HCT116 (cell line): ENCODE measurements at regions not wholly inside any gene's neighbourhood (a gene's known extent, or its start where the extent isn't known, plus 50 kb on each side); places are given as distances from the start of the nearest gene placed in this dataset.

ENCODE experiments used
- ATAC-seq: fragments of 200-7000 bp; cut with Tn5 transposase; 2 replicates; pipeline ENCODE4 v1.9.1; 2020; ENCODE audit warnings: mild to moderate bottlenecking, moderate library complexity
- BruUV-seq: library from RNA; stranded (reverse); fragments of 400-500 nt; replicated peaks from 2 replicates; lab custom pipeline; 2021; lab: Mats Ljungman, UMichigan
- CTCF ChIA-PET: fragments of 300-600 bp; sonication (Branson Sonifier 250); formaldehyde crosslinking; loops from one replicate; lab custom pipeline; 2021; ENCODE audit warnings: antibody characterized with exemption; lab: Charles Lee
- POLR2A ChIA-PET: fragments of 300-600, 350-600 bp; sonication (Branson Sonifier 250); formaldehyde crosslinking; loops from one replicate; lab custom pipeline; 2021; ENCODE audit warnings: antibody characterized with exemption; lab: Charles Lee
- RAD21 ChIA-PET, 2 experiments: fragments of 300-600 bp; sonication (Branson Sonifier 250); formaldehyde crosslinking; loops; one replicate each; lab custom pipeline; 2023; ENCODE audit warnings: low total read pairs in 2 of 2; ENCODE audit not compliant: uncharacterized antibody in 2 of 2, unreplicated experiment in 2 of 2, low non-redundant PET in 1 of 2; lab: Charles Lee
- DNase-seq: peaks from one replicate; pipeline ENCODE4 v3.0.0-alpha.2; 2010; ENCODE audit warnings: low read depth, low spot score
- H2AFZ ChIP-seq: fragments of 200-600 bp; shearing (Covaris generic), sonication (generic); 2 replicates; pipeline ENCODE4 v1.6.1; 2017; ENCODE audit warnings: low read depth, mixed run types, mixed read lengths, antibody characterized with exemption, low read length; ENCODE audit not compliant: poor library complexity, severe bottlenecking
- H3K27ac ChIP-seq: 2 replicates; pipeline ENCODE4 v1.5.1; 2012; ENCODE audit warnings: low read depth, low read length
- H3K27me3 ChIP-seq: fragments of 200-600 bp; sonication (generic); 2 replicates; pipeline ENCODE4 v1.6.1; 2016; ENCODE audit warnings: mixed run types, low read length, mixed read lengths; ENCODE audit not compliant: insufficient read depth
- H3K36me3 ChIP-seq, 2 experiments: fragments of 200-500 bp in 1 of 2; fragments of 200-600 bp in 1 of 2; sonication (Bioruptor generic) in 1 of 2; sonication (generic) in 1 of 2; 2 replicates each; pipeline versions ENCODE4 v1.5.1 to v1.6.1; 2014 to 2016; ENCODE audit warnings: low read length in 2 of 2, inconsistent platforms in 1 of 2, mixed read lengths in 1 of 2, mixed run types in 1 of 2; ENCODE audit not compliant: insufficient read depth in 2 of 2, control insufficient read depth in 1 of 2
- H3K4me1 ChIP-seq, 2 experiments: fragments of 200-600 bp in 1 of 2; sonication (generic) in 1 of 2; 2 replicates each; pipeline versions ENCODE4 v1.5.1 to v1.6.1; 2012 to 2017; ENCODE audit warnings: low read length in 2 of 2, inconsistent platforms in 1 of 2, mild to moderate bottlenecking in 1 of 2, mixed read lengths in 1 of 2, mixed run types in 1 of 2, moderate library complexity in 1 of 2; ENCODE audit not compliant: insufficient read depth in 2 of 2, control insufficient read depth in 1 of 2
- H3K4me2 ChIP-seq: fragments of 200-600 bp; sonication (generic); 2 replicates; pipeline ENCODE4 v1.6.1; 2017; ENCODE audit warnings: mixed run types, low read length, mixed read lengths
- H3K4me3 ChIP-seq, 2 experiments: fragments of 200-600 bp in 1 of 2; sonication (generic) in 1 of 2; replicated peaks in 1 of 2; 2 replicates each; pipeline ENCODE4 v1.5.1; 2011 to 2016; ENCODE audit warnings: low read length in 2 of 2, control low read depth in 1 of 2, low read depth in 1 of 2, mild to moderate bottlenecking in 1 of 2, mixed read lengths in 1 of 2, mixed run types in 1 of 2
- H3K79me2 ChIP-seq: fragments of 200-600 bp; sonication (generic); 2 replicates; pipeline ENCODE4 v1.6.1; 2017; ENCODE audit warnings: mild to moderate bottlenecking, mixed run types, low read length, moderate library complexity, mixed read lengths; ENCODE audit not compliant: insufficient read depth
- H3K9ac ChIP-seq: fragments of 200-600 bp; sonication (generic); 2 replicates; pipeline ENCODE4 v1.6.1; 2016; ENCODE audit warnings: low read length, mixed read lengths
- H3K9me2 ChIP-seq: fragments of 200-600 bp; sonication (generic), shearing (Covaris generic); 2 replicates; pipeline ENCODE4 v1.6.1; 2017; ENCODE audit warnings: mixed run types, mild to moderate bottlenecking, moderate library complexity; ENCODE audit not compliant: insufficient read depth
- H3K9me3 ChIP-seq, 2 experiments: fragments of 200-500 bp in 1 of 2; fragments of 200-600 bp in 1 of 2; sonication (Bioruptor generic) in 1 of 2; sonication (generic) in 1 of 2; 2 replicates each; pipeline ENCODE4 v1.6.1; 2014 to 2017; ENCODE audit warnings: low read length in 2 of 2, mixed read lengths in 2 of 2, inconsistent platforms in 1 of 2, low read depth in 1 of 2, mild to moderate bottlenecking in 1 of 2, mixed run types in 1 of 2, moderate library complexity in 1 of 2; ENCODE audit not compliant: control insufficient read depth in 1 of 2, insufficient read depth in 1 of 2
- H4K20me1 ChIP-seq: fragments of 200-600 bp; sonication (generic), shearing (Covaris generic); 2 replicates; pipeline ENCODE4 v1.6.1; 2017; ENCODE audit warnings: mixed run types, mild to moderate bottlenecking, moderate library complexity; ENCODE audit not compliant: insufficient read depth
- ATF3 ChIP-seq: IDR thresholded peaks from 2 replicates; pipeline ENCODE4 v1.6.1; 2012
- CBX3 ChIP-seq: IDR thresholded peaks from 2 replicates; pipeline ENCODE4 v1.6.1; 2012; ENCODE audit warnings: low read depth
- CEBPB ChIP-seq: IDR thresholded peaks from 2 replicates; pipeline ENCODE4 v1.6.1; 2012; ENCODE audit warnings: low read depth
- CTCF ChIP-seq, 3 experiments: fragments of 200-600 bp in 1 of 3; sonication (generic) in 1 of 3; IDR thresholded peaks in 2 of 3; conservative IDR thresholded peaks in 1 of 3; 2 replicates each; pipeline ENCODE4 v1.5.1; 2012 to 2017; ENCODE audit warnings: low read depth in 2 of 3, low read length in 2 of 3, antibody characterized with exemption in 1 of 3, borderline replicate concordance in 1 of 3, control low read depth in 1 of 3, mild to moderate bottlenecking in 1 of 3, mixed read lengths in 1 of 3, mixed run types in 1 of 3, moderate library complexity in 1 of 3; ENCODE audit not compliant: insufficient read depth in 1 of 3
- EGR1 ChIP-seq: IDR thresholded peaks from 2 replicates; pipeline ENCODE4 v1.6.1; 2012; ENCODE audit warnings: low read depth
- ELF1 ChIP-seq: IDR thresholded peaks from 2 replicates; pipeline ENCODE4 v1.6.1; 2012; ENCODE audit warnings: low read depth, borderline replicate concordance
- MAX ChIP-seq: IDR thresholded peaks from 2 replicates; pipeline ENCODE4 v1.6.1; 2012
- POLR2A ChIP-seq: IDR thresholded peaks from 2 replicates; pipeline ENCODE4 v1.7.0; 2011; ENCODE audit warnings: borderline replicate concordance; ENCODE audit not compliant: insufficient read depth, insufficient read length; ENCODE audit errors: extremely low read depth
- POLR2AphosphoS5 ChIP-seq: IDR thresholded peaks from 2 replicates; pipeline ENCODE4 v1.6.1; 2011; ENCODE audit warnings: mild to moderate bottlenecking, low read depth, low read length, moderate library complexity
- SIN3A ChIP-seq: IDR thresholded peaks from 2 replicates; pipeline ENCODE4 v1.6.1; 2012; ENCODE audit warnings: low read depth
- SP1 ChIP-seq: IDR thresholded peaks from 2 replicates; pipeline ENCODE4 v1.6.1; 2012; ENCODE audit warnings: low read depth
- TCF7L2 ChIP-seq: IDR thresholded peaks from 2 replicates; pipeline ENCODE4 v1.7.0; 2011; ENCODE audit warnings: borderline replicate concordance, inconsistent platforms; ENCODE audit not compliant: insufficient read depth, insufficient read length; ENCODE audit errors: extremely low read depth
- YY1 ChIP-seq: IDR thresholded peaks from 2 replicates; pipeline ENCODE4 v1.6.1; 2011; ENCODE audit warnings: low read length, low read depth, moderate library complexity, mild to moderate bottlenecking; ENCODE audit not compliant: insufficient replicate concordance; ENCODE audit errors: extremely low read depth
- ZBTB33 ChIP-seq: IDR thresholded peaks from 2 replicates; pipeline ENCODE4 v1.6.1; 2011; ENCODE audit warnings: mild to moderate bottlenecking, low read length, moderate library complexity; ENCODE audit not compliant: insufficient replicate concordance; ENCODE audit errors: extremely low read depth
- ZNF274 ChIP-seq: fragments of 200-500 bp; sonication (Bioruptor generic); IDR thresholded peaks from 2 replicates; pipeline ENCODE4 v1.6.1; 2014; ENCODE audit warnings: mild to moderate bottlenecking, low read depth, low read length, inconsistent platforms
- intact Hi-C: fragments of 100-400 bp; cut with micrococcal nuclease; formaldehyde crosslinking; loops from 2 replicates; pipeline ENCODE4 v1.10.0; 2022

GRCh38 chr4:164441109-164441508 is 312.8 kb upstream of the SMIM31 start:
- DNase-seq (no peak), ATAC-seq (no peak)
- intact Hi-C loops = no loop called here
- Histone ChIP-seq H3K36me3 (no peaks in the 10 kb centered on the region), H3K27me3 (no peaks in the 10 kb centered on the region), H3K79me2 (no peaks in the 10 kb centered on the region), H4K20me1 (no peaks in the 10 kb centered on the region), H3K9ac (no peak overlapping the region), H3K4me1 (peaks cover 0 to 5% of the 10 kb centered on the region in 2 experiments; a peak in 1 of 4 replicates), H3K4me3 (no peak overlapping the region), H3K27ac (no peak overlapping the region), H3K4me2 (no peak overlapping the region), H3K9me3 (no peaks in the 10 kb centered on the region), H3K9me2 (no peaks in the 10 kb centered on the region), H2AFZ (no peak overlapping the region)
- no TSS peak for BruUV-seq
- RAD21 ChIA-PET = no interaction called here
- POLR2A ChIA-PET = no interaction called here
- CTCF ChIA-PET = no interaction called here
- no peak for TF ChIP-seq SIN3A

GRCh38 chr4:164442180-164442579 is 311.8 kb upstream of the SMIM31 start:
- Histone ChIP-seq H3K9ac (no peak overlapping the region), H3K27me3 (no peaks in the 10 kb centered on the region), H4K20me1 (no peaks in the 10 kb centered on the region), H3K9me3 (no peaks in the 10 kb centered on the region), H3K27ac (no peak overlapping the region), H3K4me3 (no peak overlapping the region), H3K79me2 (no peaks in the 10 kb centered on the region), H3K9me2 (no peaks in the 10 kb centered on the region), H3K4me1 (peaks cover 0 to 5% of the 10 kb centered on the region in 2 experiments; a peak in 1 of 4 replicates), H2AFZ (no peak overlapping the region), H3K36me3 (no peaks in the 10 kb centered on the region), H3K4me2 (no peak overlapping the region)
- intact Hi-C loops = no loop called here
- BruUV-seq = no TSS peak
- RAD21 ChIA-PET = no interaction called here
- no peak for ATAC-seq
- DNase-seq = no peak
- CTCF ChIA-PET = no interaction called here
- POLR2A ChIA-PET = no interaction called here
- TF ChIP-seq YY1 (no peak), EGR1 (no peak), TCF7L2 (no peak), SP1 (no peak), CBX3 (no peak), POLR2A (no peak), ZBTB33 (no peak), ATF3 (no peak), CEBPB (no peak), POLR2AphosphoS5 (no peak), CTCF (IDR thresholded peaks at IDR 0.05 in 2 of 3, conservative IDR thresholded peaks at IDR 0.05 in 1 of 3; ENCODE audit: borderline replicate concordance in 1 of 3, insufficient read depth in 1 of 3, low read depth in 2 of 3, low read length in 2 of 3) (no peak), ELF1 (no peak), ZNF274 (no peak), MAX (no peak)
